ENCODE measurements at regions not wholly inside any gene's neighbourhood (a gene's known extent, or its start where the extent isn't known, plus 50 kb on each side); places are given as distances from the start of the nearest gene placed in this dataset.
"Not testable (repeated sequence)": the region's sequence is repeated elsewhere in the genome, so short reads cannot be mapped to it uniquely, and the experiment has no call there.

- H2AFZ ChIP-seq (ENCODE audit: low read length); H3K79me2 ChIP-seq (ENCODE audit: low read length); H3K9me3 ChIP-seq (ENCODE audit: low read length); H3K9ac ChIP-seq (ENCODE audit: low read length); H3K27me3 ChIP-seq (ENCODE audit: low read length); H3K4me3 ChIP-seq (ENCODE audit: low read length); DNase-seq; H4K20me1 ChIP-seq (ENCODE audit: insufficient read depth, low read depth, low read length); H3K36me3 ChIP-seq (ENCODE audit: insufficient read depth, low read length); H3K4me2 ChIP-seq (ENCODE audit: low read depth, low read length, poor library complexity, severe bottlenecking); H3K9me2 ChIP-seq (replicated peaks; ENCODE audit: insufficient read depth, low read length); H3K4me1 ChIP-seq (ENCODE audit: low read length); H3K27ac ChIP-seq (ENCODE audit: low read length): not testable (repeated sequence)
Measured at GRCh38 chr9:14990647-14991046, 80.4 kb upstream of the FREM1 start.

- H3K27ac ChIP-seq (ENCODE audit: low read length): no peak overlapping the region
- H3K27me3 ChIP-seq (ENCODE audit: low read length): no peaks in the 10 kb centered on the region
- no peaks in the 10 kb centered on the region for H3K9me2 ChIP-seq (replicated peaks; ENCODE audit: insufficient read depth, low read length)
- no peaks in the 10 kb centered on the region for H3K36me3 ChIP-seq (ENCODE audit: insufficient read depth, low read length)
- no peaks in the 10 kb centered on the region for H3K9me3 ChIP-seq (ENCODE audit: low read length)
- no peak overlapping the region for H2AFZ ChIP-seq (ENCODE audit: low read length)
- no peak overlapping the region for H3K4me2 ChIP-seq (ENCODE audit: low read depth, low read length, poor library complexity, severe bottlenecking)
- H4K20me1 ChIP-seq (ENCODE audit: insufficient read depth, low read depth, low read length): no peaks in the 10 kb centered on the region
- DNase-seq: no peak
- peaks cover 10% of the 10 kb centered on the region for H3K4me1 ChIP-seq (ENCODE audit: low read length)
- no peak overlapping the region for H3K9ac ChIP-seq (ENCODE audit: low read length)
- no peaks in the 10 kb centered on the region for H3K79me2 ChIP-seq (ENCODE audit: low read length)
- H3K4me3 ChIP-seq (ENCODE audit: low read length): no peak overlapping the region
Measured at GRCh38 chr9:14989811-14990210, 79.6 kb upstream of the FREM1 start.

- H3K9me2 ChIP-seq (replicated peaks; ENCODE audit: insufficient read depth, low read length); H3K9me3 ChIP-seq (ENCODE audit: low read length); H3K36me3 ChIP-seq (ENCODE audit: insufficient read depth, low read length); H3K27ac ChIP-seq (ENCODE audit: low read length); H3K4me3 ChIP-seq (ENCODE audit: low read length); H4K20me1 ChIP-seq (ENCODE audit: insufficient read depth, low read depth, low read length); H2AFZ ChIP-seq (ENCODE audit: low read length); H3K4me2 ChIP-seq (ENCODE audit: low read depth, low read length, poor library complexity, severe bottlenecking); DNase-seq; H3K27me3 ChIP-seq (ENCODE audit: low read length); H3K79me2 ChIP-seq (ENCODE audit: low read length); H3K4me1 ChIP-seq (ENCODE audit: low read length); H3K9ac ChIP-seq (ENCODE audit: low read length): not testable (repeated sequence)
Measured at GRCh38 chr9:14989336-14989735, 79.1 kb upstream of the FREM1 start.

GRCh38 chr9:14987858-14988257 lies 77.6 kb upstream of the FREM1 start:
- Histone ChIP-seq H3K9me3 (ENCODE audit: low read length) (no peaks in the 10 kb centered on the region), H2AFZ (ENCODE audit: low read length) (no peak overlapping the region), H3K4me3 (ENCODE audit: low read length) (no peak overlapping the region), H3K4me2 (ENCODE audit: low read depth, low read length, poor library complexity, severe bottlenecking) (no peak overlapping the region), H3K27ac (ENCODE audit: low read length) (no peak overlapping the region), H4K20me1 (ENCODE audit: insufficient read depth, low read depth, low read length) (no peaks in the 10 kb centered on the region), H3K79me2 (ENCODE audit: low read length) (no peaks in the 10 kb centered on the region), H3K9ac (ENCODE audit: low read length) (no peak overlapping the region), H3K9me2 (replicated peaks; ENCODE audit: insufficient read depth, low read length) (no peaks in the 10 kb centered on the region), H3K27me3 (ENCODE audit: low read length) (no peaks in the 10 kb centered on the region), H3K4me1 (ENCODE audit: low read length) (peaks cover 10% of the 10 kb centered on the region), H3K36me3 (ENCODE audit: insufficient read depth, low read length) (no peaks in the 10 kb centered on the region)
- peak; percentile 45 for DNase-seq

GRCh38 chr9:14985419-14985818 lies 75.2 kb upstream of the FREM1 start:
- Histone ChIP-seq H3K27ac (ENCODE audit: low read length) (no peak overlapping the region), H3K4me2 (ENCODE audit: low read depth, low read length, poor library complexity, severe bottlenecking) (no peak overlapping the region), H3K4me1 (ENCODE audit: low read length) (peaks cover 10% of the 10 kb centered on the region), H3K9ac (ENCODE audit: low read length) (no peak overlapping the region), H2AFZ (ENCODE audit: low read length) (no peak overlapping the region), H3K9me2 (replicated peaks; ENCODE audit: insufficient read depth, low read length) (no peaks in the 10 kb centered on the region), H4K20me1 (ENCODE audit: insufficient read depth, low read depth, low read length) (no peaks in the 10 kb centered on the region), H3K27me3 (ENCODE audit: low read length) (no peaks in the 10 kb centered on the region), H3K79me2 (ENCODE audit: low read length) (no peaks in the 10 kb centered on the region), H3K4me3 (ENCODE audit: low read length) (no peak overlapping the region), H3K36me3 (ENCODE audit: insufficient read depth, low read length) (no peaks in the 10 kb centered on the region), H3K9me3 (ENCODE audit: low read length) (no peaks in the 10 kb centered on the region)
- DNase-seq: no peak

DNA sequence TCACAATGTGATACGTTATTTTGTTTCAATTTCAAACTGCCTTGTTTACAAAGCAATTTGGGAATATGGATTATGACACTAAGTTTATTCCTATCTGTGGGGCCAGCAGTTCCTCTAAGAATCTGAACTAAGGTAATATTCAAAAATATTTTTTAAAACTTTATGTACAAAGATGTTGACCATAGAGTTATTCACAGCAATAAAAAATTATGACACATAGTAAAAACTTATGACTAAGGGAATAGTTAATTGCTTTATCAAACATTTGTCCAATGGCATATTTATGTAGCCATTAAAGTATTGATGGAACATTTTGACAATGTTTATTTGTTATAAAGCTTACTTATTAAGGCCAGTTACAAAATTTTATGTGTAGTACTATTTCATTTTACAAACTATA lies 73.4 kb upstream of the FREM1 start:
- H2AFZ ChIP-seq (ENCODE audit: low read length): no peak overlapping the region
- H3K27ac ChIP-seq (ENCODE audit: low read length): no peak overlapping the region
- no peaks in the 10 kb centered on the region for H3K36me3 ChIP-seq (ENCODE audit: insufficient read depth, low read length)
- no peaks in the 10 kb centered on the region for H3K27me3 ChIP-seq (ENCODE audit: low read length)
- no peak overlapping the region for H3K4me2 ChIP-seq (ENCODE audit: low read depth, low read length, poor library complexity, severe bottlenecking)
- no peaks in the 10 kb centered on the region for H3K79me2 ChIP-seq (ENCODE audit: low read length)
- H3K9me3 ChIP-seq (ENCODE audit: low read length): no peaks in the 10 kb centered on the region
- no peak for DNase-seq
- no peak overlapping the region for H3K4me3 ChIP-seq (ENCODE audit: low read length)
- no peaks in the 10 kb centered on the region for H3K9me2 ChIP-seq (replicated peaks; ENCODE audit: insufficient read depth, low read length)
- no peaks in the 10 kb centered on the region for H4K20me1 ChIP-seq (ENCODE audit: insufficient read depth, low read depth, low read length)
- H3K4me1 ChIP-seq (ENCODE audit: low read length): peaks cover 10% of the 10 kb centered on the region
- no peak overlapping the region for H3K9ac ChIP-seq (ENCODE audit: low read length)

DNA sequence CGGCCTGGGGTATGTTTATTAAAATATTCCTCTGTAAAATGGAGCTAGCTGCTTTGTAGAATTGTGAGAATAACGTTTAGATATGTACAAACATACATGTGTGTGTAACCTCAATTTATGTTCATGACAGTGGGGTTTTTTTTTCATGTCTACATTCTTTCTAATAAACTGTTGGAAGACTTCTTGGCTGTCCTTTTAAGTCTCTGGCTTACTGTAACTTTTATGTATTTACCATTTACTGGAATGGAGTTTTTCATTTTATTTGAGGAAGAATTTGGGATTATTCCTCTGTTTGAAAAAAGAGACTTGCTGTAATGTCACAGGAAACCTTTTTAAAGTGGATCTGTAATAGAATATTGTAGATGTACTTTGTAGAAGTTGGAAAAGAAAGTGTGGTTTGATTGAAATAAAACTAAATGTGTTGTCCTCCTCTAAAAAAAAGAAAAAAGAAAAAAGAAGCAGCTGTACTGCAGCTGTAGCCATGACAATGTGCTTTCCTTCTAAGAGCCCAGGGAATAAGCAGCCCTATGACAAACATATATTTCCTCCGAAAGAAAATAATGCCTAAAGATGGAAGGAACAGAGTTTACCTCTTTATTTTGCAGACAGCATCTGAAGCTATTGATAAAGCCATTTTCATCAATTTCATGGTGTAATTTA lies 71.2 kb upstream of the FREM1 start:
- H4K20me1 ChIP-seq (ENCODE audit: insufficient read depth, low read depth, low read length): no peaks in the 10 kb centered on the region
- DNase-seq: no peak
- H3K9ac ChIP-seq (ENCODE audit: low read length): no peak overlapping the region
- no peaks in the 10 kb centered on the region for H3K9me2 ChIP-seq (replicated peaks; ENCODE audit: insufficient read depth, low read length)
- H3K27me3 ChIP-seq (ENCODE audit: low read length): no peaks in the 10 kb centered on the region
- H2AFZ ChIP-seq (ENCODE audit: low read length): no peak overlapping the region
- no peak overlapping the region for H3K4me2 ChIP-seq (ENCODE audit: low read depth, low read length, poor library complexity, severe bottlenecking)
- no peak overlapping the region for H3K4me3 ChIP-seq (ENCODE audit: low read length)
- H3K9me3 ChIP-seq (ENCODE audit: low read length): no peaks in the 10 kb centered on the region
- H3K4me1 ChIP-seq (ENCODE audit: low read length): no peaks in the 10 kb centered on the region
- no peaks in the 10 kb centered on the region for H3K36me3 ChIP-seq (ENCODE audit: insufficient read depth, low read length)
- no peaks in the 10 kb centered on the region for H3K79me2 ChIP-seq (ENCODE audit: low read length)
- no peak overlapping the region for H3K27ac ChIP-seq (ENCODE audit: low read length)

GRCh38 chr9:14978022-14979000 lies 68.1 kb upstream of the FREM1 start:
- no peak overlapping the region for H3K27ac ChIP-seq (ENCODE audit: low read length)
- no peak for DNase-seq
- H3K9ac ChIP-seq (ENCODE audit: low read length): no peak overlapping the region
- H3K4me1 ChIP-seq (ENCODE audit: low read length): no peaks in the 10 kb centered on the region
- no peak overlapping the region for H2AFZ ChIP-seq (ENCODE audit: low read length)
- no peaks in the 10 kb centered on the region for H3K36me3 ChIP-seq (ENCODE audit: insufficient read depth, low read length)
- H3K9me2 ChIP-seq (replicated peaks; ENCODE audit: insufficient read depth, low read length): no peaks in the 10 kb centered on the region
- no peak overlapping the region for H3K4me2 ChIP-seq (ENCODE audit: low read depth, low read length, poor library complexity, severe bottlenecking)
- no peaks in the 10 kb centered on the region for H4K20me1 ChIP-seq (ENCODE audit: insufficient read depth, low read depth, low read length)
- H3K4me3 ChIP-seq (ENCODE audit: low read length): no peak overlapping the region
- H3K79me2 ChIP-seq (ENCODE audit: low read length): no peaks in the 10 kb centered on the region
- H3K27me3 ChIP-seq (ENCODE audit: low read length): no peaks in the 10 kb centered on the region
- no peaks in the 10 kb centered on the region for H3K9me3 ChIP-seq (ENCODE audit: low read length)

Data from Karpas-422 (cell line).